GM23338 (cell line): ENCODE measurements at regions not wholly inside any gene's neighbourhood (a gene's known extent, or its start where the extent isn't known, plus 50 kb on each side); places are given as distances from the start of the nearest gene placed in this dataset.

Experiments
- ATAC-seq: fragments of 200-7000 bp; cut with Tn5 transposase; 3 replicates; pipeline ENCODE4 v1.9.1; 2020
- DNase-seq: peaks from one replicate; pipeline ENCODE4 v3.0.0-alpha.2; 2015; ENCODE audit warnings: low spot score
- H2AFZ ChIP-seq: fragments of 200-600 bp; sonication (generic); 2 replicates; pipeline ENCODE4 v1.8.0; 2016; ENCODE audit warnings: antibody characterized with exemption, mild to moderate bottlenecking, moderate library complexity
- H3F3A ChIP-seq: fragments of 200-600 bp; sonication (generic); replicated peaks from 2 replicates; pipeline ENCODE4 v1.8.0; 2017; ENCODE audit warnings: antibody characterized with exemption, mixed run types, low read depth
- H3K27ac ChIP-seq: fragments of 200-600 bp; sonication (generic); 2 replicates; pipeline ENCODE4 v1.6.1; 2016; ENCODE audit warnings: low read depth
- H3K27me3 ChIP-seq: fragments of 200-600 bp; sonication (generic); 2 replicates; pipeline ENCODE4 v1.8.0; 2016; ENCODE audit warnings: mild to moderate bottlenecking, mixed run types, moderate library complexity; ENCODE audit not compliant: insufficient read depth
- H3K36me3 ChIP-seq: fragments of 200-600 bp; sonication (generic); 2 replicates; pipeline ENCODE4 v1.8.0; 2016; ENCODE audit warnings: mild to moderate bottlenecking; ENCODE audit not compliant: insufficient read depth
- H3K4me1 ChIP-seq: fragments of 200-600 bp; sonication (generic); 2 replicates; pipeline ENCODE4 v1.8.0; 2016; ENCODE audit warnings: mild to moderate bottlenecking, moderate library complexity; ENCODE audit not compliant: insufficient read depth
- H3K4me2 ChIP-seq: fragments of 200-600 bp; sonication (generic); 2 replicates; pipeline ENCODE4 v1.7.1; 2017; ENCODE audit warnings: mixed run types
- H3K4me3 ChIP-seq: fragments of 200-600 bp; sonication (generic); 2 replicates; pipeline ENCODE4 v1.6.1; 2016; ENCODE audit warnings: mixed run types
- H3K79me2 ChIP-seq: fragments of 200-600 bp; sonication (generic); replicated peaks from 2 replicates; pipeline ENCODE4 v1.8.0; 2017; ENCODE audit warnings: mild to moderate bottlenecking; ENCODE audit not compliant: insufficient read depth
- H3K9me2 ChIP-seq: fragments of 200-600 bp; sonication (generic); 2 replicates; pipeline ENCODE4 v1.8.0; 2017; ENCODE audit not compliant: insufficient read depth
- H4K20me1 ChIP-seq: fragments of 200-600 bp; sonication (generic); replicated peaks from 2 replicates; pipeline ENCODE4 v1.8.0; 2017; ENCODE audit warnings: mild to moderate bottlenecking; ENCODE audit not compliant: insufficient read depth
- H3K27ac Mint-ChIP-seq: 2 replicates; pipeline ENCODE4 v1.8.0; 2020; ENCODE audit warnings: inconsistent platforms, mild to moderate bottlenecking, moderate library complexity, mixed read lengths
- H3K27me3 Mint-ChIP-seq: 3 replicates; pipeline ENCODE4 v1.8.0; 2022; ENCODE audit warnings: low read depth, mild to moderate bottlenecking, moderate library complexity, mixed read lengths, inconsistent platforms; ENCODE audit not compliant: insufficient read depth, poor library complexity
- H3K36me3 Mint-ChIP-seq: 3 replicates; pipeline ENCODE4 v1.8.0; 2021; ENCODE audit warnings: low read depth, mild to moderate bottlenecking, inconsistent platforms, moderate library complexity, mixed read lengths
- H3K4me1 Mint-ChIP-seq: 3 replicates; pipeline ENCODE4 v1.8.0; 2020; ENCODE audit warnings: mild to moderate bottlenecking, inconsistent platforms, mixed read lengths
- H3K4me3 Mint-ChIP-seq: 3 replicates; pipeline ENCODE4 v1.8.0; 2021; ENCODE audit warnings: moderate library complexity, mild to moderate bottlenecking, inconsistent platforms, mixed read lengths
- H3K9me3 Mint-ChIP-seq: 3 replicates; pipeline ENCODE4 v1.8.0; 2020; ENCODE audit warnings: moderate library complexity, mild to moderate bottlenecking, inconsistent platforms, mixed read lengths
- CREB1 ChIP-seq: fragments of 250-450 bp; sonication (Bioruptor Pico); IDR thresholded peaks from 2 replicates; pipeline ENCODE4 v1.5.0; 2020; ENCODE audit warnings: low read depth, mild to moderate bottlenecking, moderate library complexity
- EZH2 ChIP-seq: fragments of 200-600 bp; sonication (generic); IDR thresholded peaks from one replicate; pipeline ENCODE4 v1.8.0; 2017; ENCODE audit warnings: antibody characterized with exemption, mild to moderate bottlenecking, low read depth; ENCODE audit not compliant: unreplicated experiment
- JUNB ChIP-seq: IDR thresholded peaks from one replicate; pipeline ENCODE4 v1.6.1; 2016; ENCODE audit warnings: antibody characterized with exemption; ENCODE audit not compliant: unreplicated experiment
- NANOG ChIP-seq: IDR thresholded peaks from 2 replicates; pipeline ENCODE4 v1.6.1; 2016; ENCODE audit warnings: antibody characterized with exemption, borderline replicate concordance
- ZNF114 ChIP-seq: fragments of 250-450 bp; sonication (Bioruptor Pico); IDR thresholded peaks from 2 replicates; pipeline ENCODE4 v1.5.0; 2020; ENCODE audit warnings: mild to moderate bottlenecking, moderate library complexity
- ZNF331 ChIP-seq: fragments of 250-450 bp; sonication (Bioruptor Pico); IDR thresholded peaks from 2 replicates; pipeline ENCODE4 v1.5.0; 2020; ENCODE audit warnings: low read depth, mild to moderate bottlenecking, moderate library complexity
- TF ChIP-seq, protein P1 (sequence below): IDR thresholded peaks from one replicate; pipeline ENCODE4 v1.6.1; 2018; ENCODE audit warnings: antibody characterized with exemption; ENCODE audit not compliant: unreplicated experiment
- TF ChIP-seq, protein P2 (sequence below), 2 experiments: fragments of 200-600 bp in 1 of 2; sonication (generic) in 1 of 2; conservative IDR thresholded peaks; 2 replicates each; pipeline versions ENCODE4 v1.5.1 to v1.6.1; 2016 to 2017; ENCODE audit warnings: antibody characterized with exemption in 2 of 2, low read depth in 2 of 2, mild to moderate bottlenecking in 2 of 2, moderate library complexity in 1 of 2
- TF ChIP-seq, protein P3 (sequence below): fragments of 250-450 bp; sonication (Bioruptor Pico); IDR thresholded peaks from 2 replicates; pipeline ENCODE4 v1.5.0; 2020; ENCODE audit warnings: mild to moderate bottlenecking, moderate library complexity

DNA sequence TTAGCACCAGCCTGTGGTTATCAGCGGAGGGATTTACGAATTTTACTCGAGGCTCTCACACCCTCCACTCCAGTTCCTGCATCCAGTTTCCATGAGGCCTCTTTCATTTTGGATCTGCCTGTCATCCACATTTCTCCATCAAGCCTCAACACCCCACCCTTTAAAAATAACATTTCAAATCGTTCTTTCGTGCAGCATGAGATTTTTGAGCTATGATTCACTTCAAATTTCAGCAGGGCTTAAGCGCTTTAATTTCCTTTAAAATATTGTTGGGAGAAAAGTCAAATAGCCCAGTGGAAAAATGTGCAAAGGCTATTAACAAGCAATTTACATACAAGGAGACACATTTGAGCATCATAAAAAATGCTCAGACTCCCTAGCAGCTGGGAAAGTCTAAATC is 103.2 kb downstream of the MSX2 start (continued):
- TF ChIP-seq, protein P1, sequence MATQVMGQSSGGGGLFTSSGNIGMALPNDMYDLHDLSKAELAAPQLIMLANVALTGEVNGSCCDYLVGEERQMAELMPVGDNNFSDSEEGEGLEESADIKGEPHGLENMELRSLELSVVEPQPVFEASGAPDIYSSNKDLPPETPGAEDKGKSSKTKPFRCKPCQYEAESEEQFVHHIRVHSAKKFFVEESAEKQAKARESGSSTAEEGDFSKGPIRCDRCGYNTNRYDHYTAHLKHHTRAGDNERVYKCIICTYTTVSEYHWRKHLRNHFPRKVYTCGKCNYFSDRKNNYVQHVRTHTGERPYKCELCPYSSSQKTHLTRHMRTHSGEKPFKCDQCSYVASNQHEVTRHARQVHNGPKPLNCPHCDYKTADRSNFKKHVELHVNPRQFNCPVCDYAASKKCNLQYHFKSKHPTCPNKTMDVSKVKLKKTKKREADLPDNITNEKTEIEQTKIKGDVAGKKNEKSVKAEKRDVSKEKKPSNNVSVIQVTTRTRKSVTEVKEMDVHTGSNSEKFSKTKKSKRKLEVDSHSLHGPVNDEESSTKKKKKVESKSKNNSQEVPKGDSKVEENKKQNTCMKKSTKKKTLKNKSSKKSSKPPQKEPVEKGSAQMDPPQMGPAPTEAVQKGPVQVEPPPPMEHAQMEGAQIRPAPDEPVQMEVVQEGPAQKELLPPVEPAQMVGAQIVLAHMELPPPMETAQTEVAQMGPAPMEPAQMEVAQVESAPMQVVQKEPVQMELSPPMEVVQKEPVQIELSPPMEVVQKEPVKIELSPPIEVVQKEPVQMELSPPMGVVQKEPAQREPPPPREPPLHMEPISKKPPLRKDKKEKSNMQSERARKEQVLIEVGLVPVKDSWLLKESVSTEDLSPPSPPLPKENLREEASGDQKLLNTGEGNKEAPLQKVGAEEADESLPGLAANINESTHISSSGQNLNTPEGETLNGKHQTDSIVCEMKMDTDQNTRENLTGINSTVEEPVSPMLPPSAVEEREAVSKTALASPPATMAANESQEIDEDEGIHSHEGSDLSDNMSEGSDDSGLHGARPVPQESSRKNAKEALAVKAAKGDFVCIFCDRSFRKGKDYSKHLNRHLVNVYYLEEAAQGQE = no peak
- TF ChIP-seq EZH2 = no peak

DNA sequence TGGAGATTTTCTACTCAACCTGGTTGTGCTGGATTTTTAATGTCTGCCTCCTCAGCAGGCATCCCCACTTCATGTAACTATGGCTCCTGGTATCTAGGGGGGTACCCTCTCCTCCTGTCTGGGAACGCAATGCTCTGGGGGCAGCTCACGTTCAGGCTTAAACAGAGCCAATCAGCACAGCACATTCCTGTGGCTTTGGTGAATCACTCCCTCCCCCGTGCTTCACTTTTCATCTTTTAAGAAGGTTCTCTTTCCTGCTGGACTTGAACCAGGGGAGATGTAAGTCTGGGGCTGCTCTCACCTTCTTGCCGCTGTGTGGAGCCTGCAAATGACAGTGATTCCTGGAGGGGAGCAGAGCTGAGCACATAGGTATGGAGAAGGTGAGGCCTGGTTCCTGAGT is 101.2 kb downstream of the MSX2 start:
- Histone ChIP-seq H3K9me2 (peaks cover 9% of the 10 kb centered on the region; the same call in 1 of the 2 replicates), H2AFZ (no peak overlapping the region), H3F3A (no peaks in the 10 kb centered on the region), H3K27ac (no peak overlapping the region), H4K20me1 (no peaks in the 10 kb centered on the region), H3K4me2 (no peak overlapping the region), H3K4me1 (no peaks in the 10 kb centered on the region), H3K4me3 (no peak overlapping the region), H3K36me3 (no peaks in the 10 kb centered on the region), H3K27me3 (no peaks in the 10 kb centered on the region), H3K79me2 (no peaks in the 10 kb centered on the region)
- H3K27ac Mint-ChIP-seq = no peak overlapping the region
- no peaks in the 10 kb centered on the region; the same call in 1 of the 3 replicates for H3K9me3 Mint-ChIP-seq
- H3K4me3 Mint-ChIP-seq = no peak overlapping the region
- ATAC-seq = no peak
- no peak for DNase-seq
- H3K27me3 Mint-ChIP-seq = peaks cover 4% of the 10 kb centered on the region
- no peaks in the 10 kb centered on the region for H3K4me1 Mint-ChIP-seq
- H3K36me3 Mint-ChIP-seq = no peaks in the 10 kb centered on the region
- TF ChIP-seq ZNF114 (CRISPR knock-in tag) (no peak), CREB1 (CRISPR knock-in tag) (no peak), ZNF331 (CRISPR knock-in tag) (no peak), JUNB (no peak), NANOG (no peak), EZH2 (no peak)
- TF ChIP-seq, protein P2, sequence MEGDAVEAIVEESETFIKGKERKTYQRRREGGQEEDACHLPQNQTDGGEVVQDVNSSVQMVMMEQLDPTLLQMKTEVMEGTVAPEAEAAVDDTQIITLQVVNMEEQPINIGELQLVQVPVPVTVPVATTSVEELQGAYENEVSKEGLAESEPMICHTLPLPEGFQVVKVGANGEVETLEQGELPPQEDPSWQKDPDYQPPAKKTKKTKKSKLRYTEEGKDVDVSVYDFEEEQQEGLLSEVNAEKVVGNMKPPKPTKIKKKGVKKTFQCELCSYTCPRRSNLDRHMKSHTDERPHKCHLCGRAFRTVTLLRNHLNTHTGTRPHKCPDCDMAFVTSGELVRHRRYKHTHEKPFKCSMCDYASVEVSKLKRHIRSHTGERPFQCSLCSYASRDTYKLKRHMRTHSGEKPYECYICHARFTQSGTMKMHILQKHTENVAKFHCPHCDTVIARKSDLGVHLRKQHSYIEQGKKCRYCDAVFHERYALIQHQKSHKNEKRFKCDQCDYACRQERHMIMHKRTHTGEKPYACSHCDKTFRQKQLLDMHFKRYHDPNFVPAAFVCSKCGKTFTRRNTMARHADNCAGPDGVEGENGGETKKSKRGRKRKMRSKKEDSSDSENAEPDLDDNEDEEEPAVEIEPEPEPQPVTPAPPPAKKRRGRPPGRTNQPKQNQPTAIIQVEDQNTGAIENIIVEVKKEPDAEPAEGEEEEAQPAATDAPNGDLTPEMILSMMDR (conservative IDR thresholded peaks at IDR 0.05; ENCODE audit: low read depth in 2 of 2) = no peak
- TF ChIP-seq, protein P3, sequence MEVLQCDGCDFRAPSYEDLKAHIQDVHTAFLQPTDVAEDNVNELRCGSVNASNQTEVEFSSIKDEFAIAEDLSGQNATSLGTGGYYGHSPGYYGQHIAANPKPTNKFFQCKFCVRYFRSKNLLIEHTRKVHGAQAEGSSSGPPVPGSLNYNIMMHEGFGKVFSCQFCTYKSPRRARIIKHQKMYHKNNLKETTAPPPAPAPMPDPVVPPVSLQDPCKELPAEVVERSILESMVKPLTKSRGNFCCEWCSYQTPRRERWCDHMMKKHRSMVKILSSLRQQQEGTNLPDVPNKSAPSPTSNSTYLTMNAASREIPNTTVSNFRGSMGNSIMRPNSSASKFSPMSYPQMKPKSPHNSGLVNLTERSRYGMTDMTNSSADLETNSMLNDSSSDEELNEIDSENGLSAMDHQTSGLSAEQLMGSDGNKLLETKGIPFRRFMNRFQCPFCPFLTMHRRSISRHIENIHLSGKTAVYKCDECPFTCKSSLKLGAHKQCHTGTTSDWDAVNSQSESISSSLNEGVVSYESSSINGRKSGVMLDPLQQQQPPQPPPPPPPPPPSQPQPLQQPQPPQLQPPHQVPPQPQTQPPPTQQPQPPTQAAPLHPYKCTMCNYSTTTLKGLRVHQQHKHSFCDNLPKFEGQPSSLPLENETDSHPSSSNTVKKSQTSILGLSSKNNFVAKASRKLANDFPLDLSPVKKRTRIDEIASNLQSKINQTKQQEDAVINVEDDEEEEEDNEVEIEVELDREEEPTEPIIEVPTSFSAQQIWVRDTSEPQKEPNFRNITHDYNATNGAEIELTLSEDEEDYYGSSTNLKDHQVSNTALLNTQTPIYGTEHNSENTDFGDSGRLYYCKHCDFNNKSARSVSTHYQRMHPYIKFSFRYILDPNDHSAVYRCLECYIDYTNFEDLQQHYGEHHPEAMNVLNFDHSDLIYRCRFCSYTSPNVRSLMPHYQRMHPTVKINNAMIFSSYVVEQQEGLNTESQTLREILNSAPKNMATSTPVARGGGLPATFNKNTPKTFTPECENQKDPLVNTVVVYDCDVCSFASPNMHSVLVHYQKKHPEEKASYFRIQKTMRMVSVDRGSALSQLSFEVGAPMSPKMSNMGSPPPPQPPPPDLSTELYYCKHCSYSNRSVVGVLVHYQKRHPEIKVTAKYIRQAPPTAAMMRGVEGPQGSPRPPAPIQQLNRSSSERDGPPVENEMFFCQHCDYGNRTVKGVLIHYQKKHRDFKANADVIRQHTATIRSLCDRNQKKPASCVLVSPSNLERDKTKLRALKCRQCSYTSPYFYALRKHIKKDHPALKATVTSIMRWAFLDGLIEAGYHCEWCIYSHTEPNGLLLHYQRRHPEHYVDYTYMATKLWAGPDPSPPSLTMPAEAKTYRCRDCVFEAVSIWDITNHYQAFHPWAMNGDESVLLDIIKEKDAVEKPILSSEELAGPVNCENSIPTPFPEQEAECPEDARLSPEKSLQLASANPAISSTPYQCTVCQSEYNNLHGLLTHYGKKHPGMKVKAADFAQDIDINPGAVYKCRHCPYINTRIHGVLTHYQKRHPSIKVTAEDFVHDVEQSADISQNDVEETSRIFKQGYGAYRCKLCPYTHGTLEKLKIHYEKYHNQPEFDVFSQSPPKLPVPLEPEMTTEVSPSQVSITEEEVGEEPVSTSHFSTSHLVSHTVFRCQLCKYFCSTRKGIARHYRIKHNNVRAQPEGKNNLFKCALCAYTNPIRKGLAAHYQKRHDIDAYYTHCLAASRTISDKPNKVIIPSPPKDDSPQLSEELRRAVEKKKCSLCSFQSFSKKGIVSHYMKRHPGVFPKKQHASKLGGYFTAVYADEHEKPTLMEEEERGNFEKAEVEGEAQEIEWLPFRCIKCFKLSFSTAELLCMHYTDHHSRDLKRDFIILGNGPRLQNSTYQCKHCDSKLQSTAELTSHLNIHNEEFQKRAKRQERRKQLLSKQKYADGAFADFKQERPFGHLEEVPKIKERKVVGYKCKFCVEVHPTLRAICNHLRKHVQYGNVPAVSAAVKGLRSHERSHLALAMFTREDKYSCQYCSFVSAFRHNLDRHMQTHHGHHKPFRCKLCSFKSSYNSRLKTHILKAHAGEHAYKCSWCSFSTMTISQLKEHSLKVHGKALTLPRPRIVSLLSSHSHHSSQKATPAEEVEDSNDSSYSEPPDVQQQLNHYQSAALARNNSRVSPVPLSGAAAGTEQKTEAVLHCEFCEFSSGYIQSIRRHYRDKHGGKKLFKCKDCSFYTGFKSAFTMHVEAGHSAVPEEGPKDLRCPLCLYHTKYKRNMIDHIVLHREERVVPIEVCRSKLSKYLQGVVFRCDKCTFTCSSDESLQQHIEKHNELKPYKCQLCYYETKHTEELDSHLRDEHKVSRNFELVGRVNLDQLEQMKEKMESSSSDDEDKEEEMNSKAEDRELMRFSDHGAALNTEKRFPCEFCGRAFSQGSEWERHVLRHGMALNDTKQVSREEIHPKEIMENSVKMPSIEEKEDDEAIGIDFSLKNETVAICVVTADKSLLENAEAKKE = no peak
- TF ChIP-seq, protein P1 = no peak
